Right atrium auricular region (tissue), 2 donors: ENCODE measurements at regions not wholly inside any gene's neighbourhood (a gene's known extent, or its start where the extent isn't known, plus 50 kb on each side); places are given as distances from the start of the nearest gene placed in this dataset.

Experiments
- DNase-seq: peaks from one replicate; pipeline ENCODE4 v3.0.0-alpha.2; 2019; ENCODE audit warnings: low spot score
- H3K27ac ChIP-seq, 2 donors: fragments of 200-600 bp; sonication (generic); 1 replicate in 1 of 2; 2 replicates in 1 of 2; pipeline ENCODE4 v1.5.1; 2016 to 2019
- H3K27me3 ChIP-seq, 2 donors: fragments of 200-600 bp; sonication (generic); one replicate each; pipeline versions ENCODE4 v1.5.1 to v1.6.0; 2017 to 2019
- H3K36me3 ChIP-seq: fragments of 200-600 bp; sonication (generic); one replicate; pipeline ENCODE4 v1.5.1; 2016
- H3K4me1 ChIP-seq, 2 donors: fragments of 200-600 bp; sonication (generic); one replicate each; pipeline versions ENCODE4 v1.5.1 to v1.6.0; 2017 to 2019
- H3K4me3 ChIP-seq, 2 donors: fragments of 200-600 bp; sonication (generic); 1 replicate in 1 of 2; 2 replicates in 1 of 2; pipeline ENCODE4 v1.5.1; 2017 to 2019; ENCODE audit warnings: mild to moderate bottlenecking in 1 of 2, moderate library complexity in 1 of 2
- H3K9me3 ChIP-seq, 2 donors: fragments of 200-600 bp; sonication (generic); one replicate each; pipeline ENCODE4 v1.5.1; 2019
- CTCF ChIP-seq, 2 donors: fragments of 200-600 bp; sonication (generic); IDR thresholded peaks; one replicate each; pipeline ENCODE4 v1.5.1; 2019; ENCODE audit warnings: antibody characterized with exemption in 2 of 2

- H3K27me3 ChIP-seq: no peaks in the 10 kb centered on the region
- no peaks in the 10 kb centered on the region for H3K9me3 ChIP-seq
- no peaks in the 10 kb centered on the region for H3K4me1 ChIP-seq
- DNase-seq: no peak
- no peaks in the 10 kb centered on the region for H3K36me3 ChIP-seq
- no peak for TF ChIP-seq CTCF (IDR thresholded peaks at IDR 0.05)
- no peak overlapping the region for H3K4me3 ChIP-seq
- H3K27ac ChIP-seq: no peak overlapping the region
Measured at GRCh38 chr4:32840461-32841189, 2120.5 kb downstream of the PCDH7 start.

GRCh38 chr4:32841217-32841616 lies 2121.0 kb downstream of the PCDH7 start:
- no peaks in the 10 kb centered on the region for H3K27me3 ChIP-seq
- DNase-seq: no peak
- no peak for TF ChIP-seq CTCF (IDR thresholded peaks at IDR 0.05)
- H3K36me3 ChIP-seq: no peaks in the 10 kb centered on the region
- H3K9me3 ChIP-seq: no peaks in the 10 kb centered on the region
- no peak overlapping the region for H3K4me3 ChIP-seq
- H3K27ac ChIP-seq: no peak overlapping the region
- no peaks in the 10 kb centered on the region for H3K4me1 ChIP-seq

- DNase-seq: no peak
- Histone ChIP-seq H3K9me3 (no peaks in the 10 kb centered on the region), H3K36me3 (no peaks in the 10 kb centered on the region), H3K27ac (no peak overlapping the region), H3K27me3 (no peaks in the 10 kb centered on the region), H3K4me1 (no peaks in the 10 kb centered on the region), H3K4me3 (no peak overlapping the region)
- TF ChIP-seq CTCF (IDR thresholded peaks at IDR 0.05): no peak
Measured at GRCh38 chr4:32847461-32847860, 2127.3 kb downstream of the PCDH7 start.

- Histone ChIP-seq H3K27me3 (no peaks in the 10 kb centered on the region), H3K4me1 (no peaks in the 10 kb centered on the region), H3K36me3 (no peaks in the 10 kb centered on the region), H3K27ac (no peak overlapping the region), H3K9me3 (no peaks in the 10 kb centered on the region), H3K4me3 (no peak overlapping the region)
- TF ChIP-seq CTCF (IDR thresholded peaks at IDR 0.05): no peak
- no peak for DNase-seq
Measured at GRCh38 chr4:32855622-32856021, 2135.5 kb downstream of the PCDH7 start.

- DNase-seq: no peak
- no peak overlapping the region for H3K27ac ChIP-seq
Measured at GRCh38 chr4:32858361-32858760, 2138.2 kb downstream of the PCDH7 start.

More at GRCh38 chr4:32858361-32858760, 2138.2 kb downstream of the PCDH7 start:
- TF ChIP-seq CTCF (IDR thresholded peaks at IDR 0.05): no peak
- H3K4me3 ChIP-seq: no peak overlapping the region
- no peaks in the 10 kb centered on the region for H3K27me3 ChIP-seq
- no peaks in the 10 kb centered on the region for H3K4me1 ChIP-seq
- H3K9me3 ChIP-seq: no peaks in the 10 kb centered on the region
- no peaks in the 10 kb centered on the region for H3K36me3 ChIP-seq
